Peyer's patch (tissue), 4 donors: ENCODE measurements at regions not wholly inside any gene's neighbourhood (a gene's known extent, or its start where the extent isn't known, plus 50 kb on each side); places are given as distances from the start of the nearest gene placed in this dataset.

ENCODE experiments used
- DNase-seq, 3 donors: peaks; one replicate each; pipeline ENCODE4 v3.0.0-alpha.2; 2017 to 2019
- H3K27ac ChIP-seq, 4 donors: fragments of 200-600 bp; sonication (generic); one replicate each; pipeline ENCODE4 v1.5.1; 2016 to 2019
- H3K27me3 ChIP-seq, 2 donors: fragments of 200-600 bp; sonication (generic); one replicate each; pipeline ENCODE4 v1.5.1; 2019
- H3K36me3 ChIP-seq, 3 donors: fragments of 200-600 bp; sonication (generic); one replicate each; pipeline ENCODE4 v1.5.1; 2016 to 2019
- H3K4me1 ChIP-seq, 4 donors: fragments of 200-600 bp; sonication (generic); one replicate each; pipeline ENCODE4 v1.5.1; 2016 to 2019
- H3K4me3 ChIP-seq, 4 donors: fragments of 200-600 bp; sonication (generic); 1 replicate in 3 of 4; 2 replicates in 1 of 4; pipeline ENCODE4 v1.5.1; 2016 to 2019; ENCODE audit warnings: mild to moderate bottlenecking in 1 of 4
- H3K9me3 ChIP-seq, 4 donors: fragments of 200-600 bp; sonication (generic); one replicate each; pipeline ENCODE4 v1.5.1; 2016 to 2019; ENCODE audit warnings: mild to moderate bottlenecking in 1 of 4
- CTCF ChIP-seq, 6 experiments: fragments of 450-650 bp in 4 of 6; fragments of 200-600 bp in 2 of 6; sonication (generic) in 1 of 6; IDR thresholded peaks; one replicate each; pipeline ENCODE4 v1.5.1; 2017 to 2019; ENCODE audit warnings: antibody characterized with exemption in 6 of 6, mild to moderate bottlenecking in 3 of 6, moderate library complexity in 1 of 6
- POLR2A ChIP-seq, 2 donors: fragments of 450-650 bp; IDR thresholded peaks; one replicate each; pipeline ENCODE4 v1.5.1; 2017; ENCODE audit warnings: antibody characterized with exemption in 2 of 2, mild to moderate bottlenecking in 2 of 2, moderate library complexity in 2 of 2

- Histone ChIP-seq H3K27me3 (no peaks in the 10 kb centered on the region), H3K36me3 (no peaks in the 10 kb centered on the region), H3K4me3 (no peak overlapping the region), H3K9me3 (no peaks in the 10 kb centered on the region), H3K27ac (no peak overlapping the region), H3K4me1 (no peaks in the 10 kb centered on the region)
- TF ChIP-seq CTCF (IDR thresholded peaks at IDR 0.05) (no peak), POLR2A (IDR thresholded peaks at IDR 0.05) (no peak)
- DNase-seq: no peak
These were observed 409.5 kb upstream of the AZI2 start for GRCh38 chr3:28758115-28758514.

- TF ChIP-seq CTCF (IDR thresholded peaks at IDR 0.05): no peak
- no peak for TF ChIP-seq POLR2A (IDR thresholded peaks at IDR 0.05)
- Histone ChIP-seq H3K4me3 (no peak overlapping the region), H3K4me1 (no peaks in the 10 kb centered on the region), H3K9me3 (no peaks in the 10 kb centered on the region), H3K36me3 (no peaks in the 10 kb centered on the region), H3K27ac (no peak overlapping the region), H3K27me3 (no peaks in the 10 kb centered on the region)
- no peak for DNase-seq
These were observed 412.8 kb upstream of the AZI2 start for GRCh38 chr3:28761375-28761774.

- TF ChIP-seq CTCF (IDR thresholded peaks at IDR 0.05) (no peak), POLR2A (IDR thresholded peaks at IDR 0.05) (no peak)
- no peak for DNase-seq
- Histone ChIP-seq H3K4me3 (no peak overlapping the region), H3K36me3 (no peaks in the 10 kb centered on the region), H3K9me3 (no peaks in the 10 kb centered on the region), H3K27me3 (no peaks in the 10 kb centered on the region), H3K27ac (no peak overlapping the region), H3K4me1 (no peaks in the 10 kb centered on the region)
These were observed 416.6 kb upstream of the AZI2 start for GRCh38 chr3:28765194-28765593.

DNA sequence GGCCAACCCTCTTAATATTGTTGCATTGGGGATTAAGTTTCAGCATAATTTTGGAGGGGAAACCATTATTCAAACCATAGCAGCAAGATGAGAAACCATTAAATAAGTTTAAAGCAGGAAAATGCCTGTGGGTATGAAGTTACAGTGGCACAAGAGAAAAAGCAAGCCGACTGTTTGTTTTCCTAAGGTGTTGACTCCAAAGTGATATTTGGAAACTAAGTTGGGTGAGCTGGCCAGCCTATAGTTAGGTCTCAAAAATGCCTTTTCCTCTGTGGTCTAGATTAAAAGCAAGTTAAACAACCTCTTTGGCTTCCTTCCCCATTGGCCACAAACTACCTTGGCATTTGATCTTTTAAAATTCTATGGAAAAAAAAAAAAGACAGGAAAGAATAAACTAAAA, 419.8 kb upstream of the AZI2 start:
- H3K27ac ChIP-seq: no peak overlapping the region
- no peaks in the 10 kb centered on the region for H3K9me3 ChIP-seq
- no peak overlapping the region for H3K4me3 ChIP-seq
- DNase-seq: no peak
- no peaks in the 10 kb centered on the region for H3K4me1 ChIP-seq
- no peak for TF ChIP-seq POLR2A (IDR thresholded peaks at IDR 0.05)
- TF ChIP-seq CTCF (IDR thresholded peaks at IDR 0.05): no peak
- no peaks in the 10 kb centered on the region for H3K36me3 ChIP-seq
- H3K27me3 ChIP-seq: no peaks in the 10 kb centered on the region

DNA sequence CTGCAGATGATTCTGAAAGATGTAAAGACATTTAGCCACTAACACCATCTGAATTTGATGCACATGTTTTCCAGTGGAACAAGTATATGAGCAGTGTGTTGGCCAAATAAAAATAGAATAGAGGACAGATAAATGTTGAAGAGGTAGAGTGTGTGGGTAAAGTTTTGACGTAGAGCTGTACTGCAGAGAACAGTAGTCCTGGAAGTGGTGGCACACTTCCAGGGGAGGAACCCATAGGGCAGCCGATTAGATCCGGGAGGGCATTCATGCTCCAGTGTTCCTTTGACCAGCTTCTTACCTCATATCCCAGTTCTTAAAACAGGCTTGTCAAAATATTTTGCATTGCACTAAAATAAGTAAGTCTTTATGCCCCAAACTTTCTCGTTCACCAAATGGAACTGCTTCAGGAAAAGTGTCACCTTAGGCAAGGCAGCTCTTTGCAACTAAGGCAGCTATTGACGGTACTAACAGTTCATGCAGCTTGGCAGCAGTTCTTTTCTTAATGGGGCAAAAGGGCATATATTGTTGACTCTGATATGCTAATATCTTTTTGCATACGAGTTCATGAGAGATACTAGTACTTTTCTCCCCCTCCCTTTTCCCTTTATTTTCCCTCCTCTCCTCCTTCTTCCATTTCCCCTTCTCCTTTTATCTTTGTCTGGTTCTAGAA, 429.3 kb upstream of the AZI2 start:
- H3K4me3 ChIP-seq: no peak overlapping the region
- no peak for TF ChIP-seq POLR2A (IDR thresholded peaks at IDR 0.05)
- TF ChIP-seq CTCF (IDR thresholded peaks at IDR 0.05): no peak
- no peaks in the 10 kb centered on the region for H3K9me3 ChIP-seq
- H3K27ac ChIP-seq: no peak overlapping the region
- no peaks in the 10 kb centered on the region for H3K4me1 ChIP-seq
- DNase-seq: no peak
- H3K27me3 ChIP-seq: no peaks in the 10 kb centered on the region
- H3K36me3 ChIP-seq: no peaks in the 10 kb centered on the region

DNA sequence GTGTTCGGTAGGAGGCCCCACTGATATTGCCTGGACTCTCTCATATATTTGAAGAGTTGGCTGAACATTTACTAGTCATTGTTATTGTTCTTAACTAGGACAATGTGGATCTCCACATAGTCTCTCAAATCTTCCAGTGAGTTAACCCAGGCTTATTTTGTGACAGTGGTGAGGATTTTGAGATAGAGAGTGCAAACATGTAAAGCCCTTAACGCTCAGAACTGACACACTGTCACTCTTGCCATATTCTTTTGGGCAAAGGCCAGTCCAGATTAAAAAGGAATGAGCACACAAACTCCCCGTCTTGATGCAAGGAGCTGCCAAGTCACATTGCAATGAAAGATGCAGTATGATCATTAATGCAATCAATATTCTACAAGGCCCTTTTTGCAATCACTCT, 431.9 kb upstream of the AZI2 start:
- no peaks in the 10 kb centered on the region for H3K27me3 ChIP-seq
- H3K27ac ChIP-seq: no peak overlapping the region
- H3K4me1 ChIP-seq: no peaks in the 10 kb centered on the region
- H3K36me3 ChIP-seq: no peaks in the 10 kb centered on the region
- no peak overlapping the region for H3K4me3 ChIP-seq
- no peak for DNase-seq
- TF ChIP-seq CTCF (IDR thresholded peaks at IDR 0.05): no peak
- no peak for TF ChIP-seq POLR2A (IDR thresholded peaks at IDR 0.05)
- H3K9me3 ChIP-seq: no peaks in the 10 kb centered on the region
